RPMI7951 (cell line): ENCODE measurements at regions not wholly inside any gene's neighbourhood (a gene's known extent, or its start where the extent isn't known, plus 50 kb on each side); places are given as distances from the start of the nearest gene placed in this dataset.

ENCODE experiments used
- DNase-seq: peaks from one replicate; pipeline ENCODE4 v3.0.0-alpha.2; 2012; ENCODE audit warnings: low read depth

GRCh38 chr1:56356376-56356990, 222.9 kb downstream of the PLPP3 start:
- no peak for DNase-seq

GRCh38 chr1:56355918-56356317, 223.4 kb downstream of the PLPP3 start:
- DNase-seq: no peak

GRCh38 chr1:56355422-56355821, 223.9 kb downstream of the PLPP3 start:
- DNase-seq: peak; percentile 41

- no peak for DNase-seq
Observed at GRCh38 chr1:56345831-56346230, 233.5 kb downstream of the PLPP3 start.

GRCh38 chr1:56340977-56341376, 238.4 kb downstream of the PLPP3 start:
- DNase-seq: no peak

GRCh38 chr1:56339786-56340465, 239.4 kb downstream of the PLPP3 start:
- DNase-seq: peak; percentile 26

GRCh38 chr1:56339093-56339492, 240.3 kb downstream of the PLPP3 start:
- DNase-seq: no peak

- DNase-seq: no peak
Observed at GRCh38 chr1:56336982-56337381, 242.4 kb downstream of the PLPP3 start.

- DNase-seq: peak; percentile 3
Observed at GRCh38 chr1:56335394-56335793, 244.0 kb downstream of the PLPP3 start.

- no peak for DNase-seq
Observed at GRCh38 chr1:56334047-56334446, 245.3 kb downstream of the PLPP3 start.

- DNase-seq: no peak
Observed at GRCh38 chr1:56333461-56333860, 245.9 kb downstream of the PLPP3 start.

GRCh38 chr1:56331892-56332567, 247.3 kb downstream of the PLPP3 start:
- DNase-seq: peak; percentile 78

- peak; percentile 50 for DNase-seq
Observed at GRCh38 chr1:56331207-56331891, 248.0 kb downstream of the PLPP3 start.

- DNase-seq: peak; percentile 78
Observed at GRCh38 chr1:56330391-56331026, 248.9 kb downstream of the PLPP3 start.

GRCh38 chr1:56329970-56330369, 249.4 kb downstream of the PLPP3 start:
- DNase-seq: peak; percentile 22

- DNase-seq: no peak
Observed at GRCh38 chr1:56327195-56327594, 252.2 kb downstream of the PLPP3 start.

GRCh38 chr1:56326056-56326455, 253.3 kb downstream of the PLPP3 start:
- no peak for DNase-seq

- DNase-seq: no peak
Observed at GRCh38 chr1:56324504-56324903, 254.9 kb downstream of the PLPP3 start.

GRCh38 chr1:56322211-56322610, 257.2 kb downstream of the PLPP3 start:
- DNase-seq: no peak

GRCh38 chr1:56321150-56321490, 258.2 kb downstream of the PLPP3 start:
- no peak for DNase-seq

- no peak for DNase-seq
Observed at GRCh38 chr1:56320464-56321149, 258.8 kb downstream of the PLPP3 start.

- DNase-seq: no peak
Observed at GRCh38 chr1:56317722-56318121, 261.6 kb downstream of the PLPP3 start.
